ENCODE measurements at regions not wholly inside any gene's neighbourhood (a gene's known extent, or its start where the extent isn't known, plus 50 kb on each side); places are given as distances from the start of the nearest gene placed in this dataset.

Small RNAs in the stretch of these regions (small RNA-seq; reads per million reads assigned to genes)
- gene AC018645.1 (0 to 0.13 (median 0) reads per million in 7 experiments), gene MIR550A2 (0 reads per million in 7 experiments), gene RF00322 (0 reads per million in 7 experiments)
